ENCODE measurements at regions not wholly inside any gene's neighbourhood (a gene's known extent, or its start where the extent isn't known, plus 50 kb on each side); places are given as distances from the start of the nearest gene placed in this dataset.

- H3K18ac ChIP-seq (ENCODE audit: low read depth, low read length) = no peak overlapping the region
- no peak overlapping the region for H3K4me2 ChIP-seq (ENCODE audit: low read depth, low read length)
- intact Hi-C loops (cut with micrococcal nuclease) (no loop called here), in situ Hi-C loops (cut with MboI; ENCODE audit: low sequenced_read_pairs) (no loop called here), dilution Hi-C loops (cut with HindIII; ENCODE audit: low sequenced_read_pairs, unreplicated experiment) (no loop called here)
- no TSS peak for BruUV-seq (replicated peaks)
- H2BK15ac ChIP-seq (ENCODE audit: low read depth, low read length) = no peak overlapping the region
- H3K4me3 ChIP-seq (ENCODE audit: insufficient read depth, low read depth, low read length) = no peak overlapping the region
- H3K27me3 ChIP-seq (ENCODE audit: control insufficient read depth, insufficient read depth, low read length) = peaks cover 10% of the 10 kb centered on the region
- no peak overlapping the region for H4K91ac ChIP-seq (ENCODE audit: insufficient read depth, low read depth, low read length)
- CTCF ChIA-PET = interaction anchor here (0.6 kb wide), 1 partner anchor 263 kb away, joined by 3 read pairs; no protein-coding TSS in a partner anchor
- no peaks in the 10 kb centered on the region for H3K79me1 ChIP-seq (ENCODE audit: low read depth in 1 of 2, low read length in 2 of 2)
- H3K4me1 ChIP-seq (ENCODE audit: control insufficient read depth, insufficient read depth, low read length) = no peaks in the 10 kb centered on the region
- ATAC-seq (ENCODE audit: low read depth) = no peak
- POLR2A ChIA-PET (ENCODE audit: unreplicated experiment) = no interaction called here
- no peak overlapping the region for H2AK9ac ChIP-seq (replicated peaks; ENCODE audit: low read depth, low read length, poor library complexity)
- no peaks in the 10 kb centered on the region for H3K9me3 ChIP-seq (ENCODE audit: control insufficient read depth, insufficient read depth, low read length)
- no peaks in the 10 kb centered on the region for H3K9me1 ChIP-seq (ENCODE audit: insufficient read depth, low read length)
- H2AFZ ChIP-seq (replicated peaks; ENCODE audit: low read length, poor library complexity) = no peak overlapping the region
- no peak overlapping the region for H3K4ac ChIP-seq (ENCODE audit: low read depth, low read length)
- no peak overlapping the region for H3K56ac ChIP-seq (ENCODE audit: extremely low read depth, insufficient read depth, low read length)
- H2BK20ac ChIP-seq (ENCODE audit: low read depth, low read length) = no peak overlapping the region
- H4K5ac ChIP-seq (ENCODE audit: low read depth, low read length) = no peak overlapping the region
- H3K14ac ChIP-seq (replicated peaks; ENCODE audit: low read depth, low read length) = no peak overlapping the region
- H4K8ac ChIP-seq (ENCODE audit: low read depth in 2 of 2, low read length in 2 of 2) = no peak overlapping the region
- DNase-seq = no peak
- H3K36me3 ChIP-seq (ENCODE audit: control insufficient read depth, insufficient read depth, low read length) = no peaks in the 10 kb centered on the region
- no peak for TF ChIP-seq RFX5 (IDR thresholded peaks at IDR 0.05; ENCODE audit: low read depth, low read length)
- no peak for TF ChIP-seq RAD21 (IDR thresholded peaks at IDR 0.05; ENCODE audit: low read length)
- TF ChIP-seq ELK1 (IDR thresholded peaks at IDR 0.05; ENCODE audit: borderline replicate concordance, low read depth, low read length) = no peak
- TF ChIP-seq CTCF (conservative IDR thresholded peaks at IDR 0.05; ENCODE audit: low read depth, low read length) = no peak
- TF ChIP-seq BHLHE40 (IDR thresholded peaks at IDR 0.05; ENCODE audit: low read depth, low read length) = no peak
- no peak for TF ChIP-seq MAZ (IDR thresholded peaks at IDR 0.05; ENCODE audit: borderline replicate concordance, low read depth, low read length)
- H3K27ac ChIP-seq (ENCODE audit: insufficient read depth, low read length) = no peak overlapping the region
- no peaks in the 10 kb centered on the region for H4K20me1 ChIP-seq (ENCODE audit: insufficient read depth, low read length)
- no peak overlapping the region for H2BK120ac ChIP-seq (ENCODE audit: low read depth, low read length)
- H3K23ac ChIP-seq (ENCODE audit: low read depth, low read length) = no peak overlapping the region
- H2BK5ac ChIP-seq (ENCODE audit: low read depth, low read length, poor library complexity, severe bottlenecking) = no peak overlapping the region
- H3K9ac ChIP-seq (ENCODE audit: low read depth, low read length) = no peak overlapping the region
- H2AK5ac ChIP-seq (ENCODE audit: low read depth, low read length) = no peak overlapping the region
- no CpG with 5 or more reads among the region's 9 CpGs for WGBS, 2 experiments (ENCODE audit: extremely low coverage in 2 of 2, insufficient read length in 1 of 2)
Observed at GRCh38 chr2:66322506-66323260, 112.2 kb upstream of the MEIS1 start.

All from IMR-90 (cell line).